GM23338 (cell line): ENCODE measurements at regions not wholly inside any gene's neighbourhood (a gene's known extent, or its start where the extent isn't known, plus 50 kb on each side); places are given as distances from the start of the nearest gene placed in this dataset.

Experiments
- ATAC-seq: fragments of 200-7000 bp; cut with Tn5 transposase; 3 replicates; pipeline ENCODE4 v1.9.1; 2020
- DNase-seq: peaks from one replicate; pipeline ENCODE4 v3.0.0-alpha.2; 2015; ENCODE audit warnings: low spot score
- H2AFZ ChIP-seq: fragments of 200-600 bp; sonication (generic); 2 replicates; pipeline ENCODE4 v1.8.0; 2016; ENCODE audit warnings: antibody characterized with exemption, mild to moderate bottlenecking, moderate library complexity
- H3F3A ChIP-seq: fragments of 200-600 bp; sonication (generic); replicated peaks from 2 replicates; pipeline ENCODE4 v1.8.0; 2017; ENCODE audit warnings: antibody characterized with exemption, mixed run types, low read depth
- H3K27ac ChIP-seq: fragments of 200-600 bp; sonication (generic); 2 replicates; pipeline ENCODE4 v1.6.1; 2016; ENCODE audit warnings: low read depth
- H3K27me3 ChIP-seq: fragments of 200-600 bp; sonication (generic); 2 replicates; pipeline ENCODE4 v1.8.0; 2016; ENCODE audit warnings: mild to moderate bottlenecking, mixed run types, moderate library complexity; ENCODE audit not compliant: insufficient read depth
- H3K36me3 ChIP-seq: fragments of 200-600 bp; sonication (generic); 2 replicates; pipeline ENCODE4 v1.8.0; 2016; ENCODE audit warnings: mild to moderate bottlenecking; ENCODE audit not compliant: insufficient read depth
- H3K4me1 ChIP-seq: fragments of 200-600 bp; sonication (generic); 2 replicates; pipeline ENCODE4 v1.8.0; 2016; ENCODE audit warnings: mild to moderate bottlenecking, moderate library complexity; ENCODE audit not compliant: insufficient read depth
- H3K4me2 ChIP-seq: fragments of 200-600 bp; sonication (generic); 2 replicates; pipeline ENCODE4 v1.7.1; 2017; ENCODE audit warnings: mixed run types
- H3K4me3 ChIP-seq: fragments of 200-600 bp; sonication (generic); 2 replicates; pipeline ENCODE4 v1.6.1; 2016; ENCODE audit warnings: mixed run types
- H3K79me2 ChIP-seq: fragments of 200-600 bp; sonication (generic); replicated peaks from 2 replicates; pipeline ENCODE4 v1.8.0; 2017; ENCODE audit warnings: mild to moderate bottlenecking; ENCODE audit not compliant: insufficient read depth
- H3K9me2 ChIP-seq: fragments of 200-600 bp; sonication (generic); 2 replicates; pipeline ENCODE4 v1.8.0; 2017; ENCODE audit not compliant: insufficient read depth
- H4K20me1 ChIP-seq: fragments of 200-600 bp; sonication (generic); replicated peaks from 2 replicates; pipeline ENCODE4 v1.8.0; 2017; ENCODE audit warnings: mild to moderate bottlenecking; ENCODE audit not compliant: insufficient read depth
- H3K27ac Mint-ChIP-seq: 2 replicates; pipeline ENCODE4 v1.8.0; 2020; ENCODE audit warnings: inconsistent platforms, mild to moderate bottlenecking, moderate library complexity, mixed read lengths
- H3K27me3 Mint-ChIP-seq: 3 replicates; pipeline ENCODE4 v1.8.0; 2022; ENCODE audit warnings: low read depth, mild to moderate bottlenecking, moderate library complexity, mixed read lengths, inconsistent platforms; ENCODE audit not compliant: insufficient read depth, poor library complexity
- H3K36me3 Mint-ChIP-seq: 3 replicates; pipeline ENCODE4 v1.8.0; 2021; ENCODE audit warnings: low read depth, mild to moderate bottlenecking, inconsistent platforms, moderate library complexity, mixed read lengths
- H3K4me1 Mint-ChIP-seq: 3 replicates; pipeline ENCODE4 v1.8.0; 2020; ENCODE audit warnings: mild to moderate bottlenecking, inconsistent platforms, mixed read lengths
- H3K4me3 Mint-ChIP-seq: 3 replicates; pipeline ENCODE4 v1.8.0; 2021; ENCODE audit warnings: moderate library complexity, mild to moderate bottlenecking, inconsistent platforms, mixed read lengths
- H3K9me3 Mint-ChIP-seq: 3 replicates; pipeline ENCODE4 v1.8.0; 2020; ENCODE audit warnings: moderate library complexity, mild to moderate bottlenecking, inconsistent platforms, mixed read lengths
- EZH2 ChIP-seq: fragments of 200-600 bp; sonication (generic); IDR thresholded peaks from one replicate; pipeline ENCODE4 v1.8.0; 2017; ENCODE audit warnings: antibody characterized with exemption, mild to moderate bottlenecking, low read depth; ENCODE audit not compliant: unreplicated experiment
- EZH2phosphoT487 ChIP-seq: fragments of 200-600 bp; sonication (generic); IDR thresholded peaks from one replicate; pipeline ENCODE4 v1.8.1; 2018; ENCODE audit warnings: antibody characterized with exemption; ENCODE audit not compliant: unreplicated experiment
- JUNB ChIP-seq: IDR thresholded peaks from one replicate; pipeline ENCODE4 v1.6.1; 2016; ENCODE audit warnings: antibody characterized with exemption; ENCODE audit not compliant: unreplicated experiment
- NANOG ChIP-seq: IDR thresholded peaks from 2 replicates; pipeline ENCODE4 v1.6.1; 2016; ENCODE audit warnings: antibody characterized with exemption, borderline replicate concordance
- POLR2AphosphoS5 ChIP-seq: IDR thresholded peaks from 2 replicates; pipeline ENCODE4 v1.6.1; 2016; ENCODE audit warnings: antibody characterized with exemption, low read depth
- STAT1 ChIP-seq: IDR thresholded peaks from one replicate; pipeline ENCODE4 v1.6.1; 2016; ENCODE audit warnings: antibody characterized with exemption; ENCODE audit not compliant: unreplicated experiment
- ZNF114 ChIP-seq: fragments of 250-450 bp; sonication (Bioruptor Pico); IDR thresholded peaks from 2 replicates; pipeline ENCODE4 v1.5.0; 2020; ENCODE audit warnings: mild to moderate bottlenecking, moderate library complexity
- ZNF331 ChIP-seq: fragments of 250-450 bp; sonication (Bioruptor Pico); IDR thresholded peaks from 2 replicates; pipeline ENCODE4 v1.5.0; 2020; ENCODE audit warnings: low read depth, mild to moderate bottlenecking, moderate library complexity
- TF ChIP-seq, protein P1 (sequence below): IDR thresholded peaks from 2 replicates; pipeline ENCODE4 v1.6.1; 2016; ENCODE audit warnings: antibody characterized with exemption
- TF ChIP-seq, protein P2 (sequence below), 2 experiments: fragments of 200-600 bp in 1 of 2; sonication (generic) in 1 of 2; conservative IDR thresholded peaks; 2 replicates each; pipeline versions ENCODE4 v1.5.1 to v1.6.1; 2016 to 2017; ENCODE audit warnings: antibody characterized with exemption in 2 of 2, low read depth in 2 of 2, mild to moderate bottlenecking in 2 of 2, moderate library complexity in 1 of 2
- TF ChIP-seq, protein P3 (sequence below): fragments of 250-450 bp; sonication (Bioruptor Pico); IDR thresholded peaks from 2 replicates; pipeline ENCODE4 v1.5.0; 2020; ENCODE audit warnings: mild to moderate bottlenecking, moderate library complexity
- TF ChIP-seq, protein P4 (sequence below): IDR thresholded peaks from one replicate; pipeline ENCODE4 v1.6.1; 2018; ENCODE audit warnings: antibody characterized with exemption; ENCODE audit not compliant: unreplicated experiment

DNA sequence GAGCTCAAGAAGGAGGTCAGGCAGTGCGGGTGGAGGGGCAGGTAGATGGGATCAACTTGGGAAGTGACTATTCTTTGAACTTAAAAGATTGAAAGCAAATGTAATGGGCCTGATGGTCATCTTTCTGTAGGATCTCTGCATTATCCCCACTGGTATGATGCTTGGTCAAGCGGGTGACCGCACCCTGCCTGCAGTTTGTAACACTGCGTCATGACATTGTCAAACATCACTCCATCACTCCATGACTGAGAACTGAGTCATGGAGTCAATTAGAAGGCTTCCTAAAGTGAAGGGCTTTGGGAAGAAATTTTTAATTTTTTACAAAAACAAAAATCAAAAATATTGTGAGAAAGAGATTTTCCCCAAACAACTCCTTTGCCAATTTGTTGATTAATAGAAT, 62.4 kb upstream of the BMAL1 start:
- Histone ChIP-seq H3K4me3 (no peak overlapping the region), H3K79me2 (no peaks in the 10 kb centered on the region), H3F3A (no peaks in the 10 kb centered on the region), H3K27me3 (no peaks in the 10 kb centered on the region), H3K4me1 (no peaks in the 10 kb centered on the region), H3K4me2 (no peak overlapping the region), H3K36me3 (no peaks in the 10 kb centered on the region), H2AFZ (no peak overlapping the region), H3K9me2 (no peaks in the 10 kb centered on the region), H4K20me1 (no peaks in the 10 kb centered on the region), H3K27ac (no peak overlapping the region)
- Mint-ChIP-seq H3K9me3 (no peaks in the 10 kb centered on the region), H3K27me3 (peaks cover 1% of the 10 kb centered on the region), H3K4me3 (no peak overlapping the region), H3K4me1 (peaks cover 12% of the 10 kb centered on the region), H3K27ac (no peak overlapping the region), H3K36me3 (no peaks in the 10 kb centered on the region)
- no peak for DNase-seq
- TF ChIP-seq JUNB (no peak), POLR2AphosphoS5 (no peak), NANOG (no peak), ZNF331 (CRISPR knock-in tag) (no peak), EZH2phosphoT487 (no peak), EZH2 (no peak), STAT1 (no peak), ZNF114 (CRISPR knock-in tag) (no peak)
- TF ChIP-seq, protein P1, sequence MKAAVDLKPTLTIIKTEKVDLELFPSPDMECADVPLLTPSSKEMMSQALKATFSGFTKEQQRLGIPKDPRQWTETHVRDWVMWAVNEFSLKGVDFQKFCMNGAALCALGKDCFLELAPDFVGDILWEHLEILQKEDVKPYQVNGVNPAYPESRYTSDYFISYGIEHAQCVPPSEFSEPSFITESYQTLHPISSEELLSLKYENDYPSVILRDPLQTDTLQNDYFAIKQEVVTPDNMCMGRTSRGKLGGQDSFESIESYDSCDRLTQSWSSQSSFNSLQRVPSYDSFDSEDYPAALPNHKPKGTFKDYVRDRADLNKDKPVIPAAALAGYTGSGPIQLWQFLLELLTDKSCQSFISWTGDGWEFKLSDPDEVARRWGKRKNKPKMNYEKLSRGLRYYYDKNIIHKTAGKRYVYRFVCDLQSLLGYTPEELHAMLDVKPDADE: no peak
- TF ChIP-seq, protein P2, sequence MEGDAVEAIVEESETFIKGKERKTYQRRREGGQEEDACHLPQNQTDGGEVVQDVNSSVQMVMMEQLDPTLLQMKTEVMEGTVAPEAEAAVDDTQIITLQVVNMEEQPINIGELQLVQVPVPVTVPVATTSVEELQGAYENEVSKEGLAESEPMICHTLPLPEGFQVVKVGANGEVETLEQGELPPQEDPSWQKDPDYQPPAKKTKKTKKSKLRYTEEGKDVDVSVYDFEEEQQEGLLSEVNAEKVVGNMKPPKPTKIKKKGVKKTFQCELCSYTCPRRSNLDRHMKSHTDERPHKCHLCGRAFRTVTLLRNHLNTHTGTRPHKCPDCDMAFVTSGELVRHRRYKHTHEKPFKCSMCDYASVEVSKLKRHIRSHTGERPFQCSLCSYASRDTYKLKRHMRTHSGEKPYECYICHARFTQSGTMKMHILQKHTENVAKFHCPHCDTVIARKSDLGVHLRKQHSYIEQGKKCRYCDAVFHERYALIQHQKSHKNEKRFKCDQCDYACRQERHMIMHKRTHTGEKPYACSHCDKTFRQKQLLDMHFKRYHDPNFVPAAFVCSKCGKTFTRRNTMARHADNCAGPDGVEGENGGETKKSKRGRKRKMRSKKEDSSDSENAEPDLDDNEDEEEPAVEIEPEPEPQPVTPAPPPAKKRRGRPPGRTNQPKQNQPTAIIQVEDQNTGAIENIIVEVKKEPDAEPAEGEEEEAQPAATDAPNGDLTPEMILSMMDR (conservative IDR thresholded peaks at IDR 0.05; ENCODE audit: low read depth in 2 of 2): no peak
- TF ChIP-seq, protein P3, sequence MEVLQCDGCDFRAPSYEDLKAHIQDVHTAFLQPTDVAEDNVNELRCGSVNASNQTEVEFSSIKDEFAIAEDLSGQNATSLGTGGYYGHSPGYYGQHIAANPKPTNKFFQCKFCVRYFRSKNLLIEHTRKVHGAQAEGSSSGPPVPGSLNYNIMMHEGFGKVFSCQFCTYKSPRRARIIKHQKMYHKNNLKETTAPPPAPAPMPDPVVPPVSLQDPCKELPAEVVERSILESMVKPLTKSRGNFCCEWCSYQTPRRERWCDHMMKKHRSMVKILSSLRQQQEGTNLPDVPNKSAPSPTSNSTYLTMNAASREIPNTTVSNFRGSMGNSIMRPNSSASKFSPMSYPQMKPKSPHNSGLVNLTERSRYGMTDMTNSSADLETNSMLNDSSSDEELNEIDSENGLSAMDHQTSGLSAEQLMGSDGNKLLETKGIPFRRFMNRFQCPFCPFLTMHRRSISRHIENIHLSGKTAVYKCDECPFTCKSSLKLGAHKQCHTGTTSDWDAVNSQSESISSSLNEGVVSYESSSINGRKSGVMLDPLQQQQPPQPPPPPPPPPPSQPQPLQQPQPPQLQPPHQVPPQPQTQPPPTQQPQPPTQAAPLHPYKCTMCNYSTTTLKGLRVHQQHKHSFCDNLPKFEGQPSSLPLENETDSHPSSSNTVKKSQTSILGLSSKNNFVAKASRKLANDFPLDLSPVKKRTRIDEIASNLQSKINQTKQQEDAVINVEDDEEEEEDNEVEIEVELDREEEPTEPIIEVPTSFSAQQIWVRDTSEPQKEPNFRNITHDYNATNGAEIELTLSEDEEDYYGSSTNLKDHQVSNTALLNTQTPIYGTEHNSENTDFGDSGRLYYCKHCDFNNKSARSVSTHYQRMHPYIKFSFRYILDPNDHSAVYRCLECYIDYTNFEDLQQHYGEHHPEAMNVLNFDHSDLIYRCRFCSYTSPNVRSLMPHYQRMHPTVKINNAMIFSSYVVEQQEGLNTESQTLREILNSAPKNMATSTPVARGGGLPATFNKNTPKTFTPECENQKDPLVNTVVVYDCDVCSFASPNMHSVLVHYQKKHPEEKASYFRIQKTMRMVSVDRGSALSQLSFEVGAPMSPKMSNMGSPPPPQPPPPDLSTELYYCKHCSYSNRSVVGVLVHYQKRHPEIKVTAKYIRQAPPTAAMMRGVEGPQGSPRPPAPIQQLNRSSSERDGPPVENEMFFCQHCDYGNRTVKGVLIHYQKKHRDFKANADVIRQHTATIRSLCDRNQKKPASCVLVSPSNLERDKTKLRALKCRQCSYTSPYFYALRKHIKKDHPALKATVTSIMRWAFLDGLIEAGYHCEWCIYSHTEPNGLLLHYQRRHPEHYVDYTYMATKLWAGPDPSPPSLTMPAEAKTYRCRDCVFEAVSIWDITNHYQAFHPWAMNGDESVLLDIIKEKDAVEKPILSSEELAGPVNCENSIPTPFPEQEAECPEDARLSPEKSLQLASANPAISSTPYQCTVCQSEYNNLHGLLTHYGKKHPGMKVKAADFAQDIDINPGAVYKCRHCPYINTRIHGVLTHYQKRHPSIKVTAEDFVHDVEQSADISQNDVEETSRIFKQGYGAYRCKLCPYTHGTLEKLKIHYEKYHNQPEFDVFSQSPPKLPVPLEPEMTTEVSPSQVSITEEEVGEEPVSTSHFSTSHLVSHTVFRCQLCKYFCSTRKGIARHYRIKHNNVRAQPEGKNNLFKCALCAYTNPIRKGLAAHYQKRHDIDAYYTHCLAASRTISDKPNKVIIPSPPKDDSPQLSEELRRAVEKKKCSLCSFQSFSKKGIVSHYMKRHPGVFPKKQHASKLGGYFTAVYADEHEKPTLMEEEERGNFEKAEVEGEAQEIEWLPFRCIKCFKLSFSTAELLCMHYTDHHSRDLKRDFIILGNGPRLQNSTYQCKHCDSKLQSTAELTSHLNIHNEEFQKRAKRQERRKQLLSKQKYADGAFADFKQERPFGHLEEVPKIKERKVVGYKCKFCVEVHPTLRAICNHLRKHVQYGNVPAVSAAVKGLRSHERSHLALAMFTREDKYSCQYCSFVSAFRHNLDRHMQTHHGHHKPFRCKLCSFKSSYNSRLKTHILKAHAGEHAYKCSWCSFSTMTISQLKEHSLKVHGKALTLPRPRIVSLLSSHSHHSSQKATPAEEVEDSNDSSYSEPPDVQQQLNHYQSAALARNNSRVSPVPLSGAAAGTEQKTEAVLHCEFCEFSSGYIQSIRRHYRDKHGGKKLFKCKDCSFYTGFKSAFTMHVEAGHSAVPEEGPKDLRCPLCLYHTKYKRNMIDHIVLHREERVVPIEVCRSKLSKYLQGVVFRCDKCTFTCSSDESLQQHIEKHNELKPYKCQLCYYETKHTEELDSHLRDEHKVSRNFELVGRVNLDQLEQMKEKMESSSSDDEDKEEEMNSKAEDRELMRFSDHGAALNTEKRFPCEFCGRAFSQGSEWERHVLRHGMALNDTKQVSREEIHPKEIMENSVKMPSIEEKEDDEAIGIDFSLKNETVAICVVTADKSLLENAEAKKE (CRISPR knock-in tag): no peak
- TF ChIP-seq, protein P4, sequence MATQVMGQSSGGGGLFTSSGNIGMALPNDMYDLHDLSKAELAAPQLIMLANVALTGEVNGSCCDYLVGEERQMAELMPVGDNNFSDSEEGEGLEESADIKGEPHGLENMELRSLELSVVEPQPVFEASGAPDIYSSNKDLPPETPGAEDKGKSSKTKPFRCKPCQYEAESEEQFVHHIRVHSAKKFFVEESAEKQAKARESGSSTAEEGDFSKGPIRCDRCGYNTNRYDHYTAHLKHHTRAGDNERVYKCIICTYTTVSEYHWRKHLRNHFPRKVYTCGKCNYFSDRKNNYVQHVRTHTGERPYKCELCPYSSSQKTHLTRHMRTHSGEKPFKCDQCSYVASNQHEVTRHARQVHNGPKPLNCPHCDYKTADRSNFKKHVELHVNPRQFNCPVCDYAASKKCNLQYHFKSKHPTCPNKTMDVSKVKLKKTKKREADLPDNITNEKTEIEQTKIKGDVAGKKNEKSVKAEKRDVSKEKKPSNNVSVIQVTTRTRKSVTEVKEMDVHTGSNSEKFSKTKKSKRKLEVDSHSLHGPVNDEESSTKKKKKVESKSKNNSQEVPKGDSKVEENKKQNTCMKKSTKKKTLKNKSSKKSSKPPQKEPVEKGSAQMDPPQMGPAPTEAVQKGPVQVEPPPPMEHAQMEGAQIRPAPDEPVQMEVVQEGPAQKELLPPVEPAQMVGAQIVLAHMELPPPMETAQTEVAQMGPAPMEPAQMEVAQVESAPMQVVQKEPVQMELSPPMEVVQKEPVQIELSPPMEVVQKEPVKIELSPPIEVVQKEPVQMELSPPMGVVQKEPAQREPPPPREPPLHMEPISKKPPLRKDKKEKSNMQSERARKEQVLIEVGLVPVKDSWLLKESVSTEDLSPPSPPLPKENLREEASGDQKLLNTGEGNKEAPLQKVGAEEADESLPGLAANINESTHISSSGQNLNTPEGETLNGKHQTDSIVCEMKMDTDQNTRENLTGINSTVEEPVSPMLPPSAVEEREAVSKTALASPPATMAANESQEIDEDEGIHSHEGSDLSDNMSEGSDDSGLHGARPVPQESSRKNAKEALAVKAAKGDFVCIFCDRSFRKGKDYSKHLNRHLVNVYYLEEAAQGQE: no peak
- no peak for ATAC-seq
